ENCODE measurements at regions not wholly inside any gene's neighbourhood (a gene's known extent, or its start where the extent isn't known, plus 50 kb on each side); places are given as distances from the start of the nearest gene placed in this dataset.

DNA sequence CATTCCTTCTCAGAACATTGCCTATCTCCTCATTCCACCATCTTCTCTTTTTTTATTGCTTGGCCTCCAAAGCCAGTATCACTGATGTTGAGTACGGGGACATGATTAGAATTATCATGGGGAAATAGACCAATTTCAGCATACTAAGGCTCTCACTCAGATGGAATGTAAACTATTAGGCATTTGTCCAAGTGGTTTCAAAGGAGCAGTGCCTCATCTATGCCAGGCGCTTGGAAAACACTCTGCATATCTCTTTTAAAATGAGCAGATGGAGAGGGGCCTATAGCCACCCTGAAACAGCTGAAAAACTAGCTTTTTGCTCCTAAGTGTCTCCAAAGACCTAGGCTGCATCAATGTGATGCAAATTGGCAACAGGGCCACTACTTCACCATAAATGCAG, 150.8 kb upstream of the DIPK2B start:
- no peaks in the 10 kb centered on the region for H3K27me3 ChIP-seq
- H3K9me3 ChIP-seq: peaks cover 4 to 11% of the 10 kb centered on the region in 2 donors
- no peak overlapping the region for H3K27ac ChIP-seq
- TF ChIP-seq, protein P1, sequence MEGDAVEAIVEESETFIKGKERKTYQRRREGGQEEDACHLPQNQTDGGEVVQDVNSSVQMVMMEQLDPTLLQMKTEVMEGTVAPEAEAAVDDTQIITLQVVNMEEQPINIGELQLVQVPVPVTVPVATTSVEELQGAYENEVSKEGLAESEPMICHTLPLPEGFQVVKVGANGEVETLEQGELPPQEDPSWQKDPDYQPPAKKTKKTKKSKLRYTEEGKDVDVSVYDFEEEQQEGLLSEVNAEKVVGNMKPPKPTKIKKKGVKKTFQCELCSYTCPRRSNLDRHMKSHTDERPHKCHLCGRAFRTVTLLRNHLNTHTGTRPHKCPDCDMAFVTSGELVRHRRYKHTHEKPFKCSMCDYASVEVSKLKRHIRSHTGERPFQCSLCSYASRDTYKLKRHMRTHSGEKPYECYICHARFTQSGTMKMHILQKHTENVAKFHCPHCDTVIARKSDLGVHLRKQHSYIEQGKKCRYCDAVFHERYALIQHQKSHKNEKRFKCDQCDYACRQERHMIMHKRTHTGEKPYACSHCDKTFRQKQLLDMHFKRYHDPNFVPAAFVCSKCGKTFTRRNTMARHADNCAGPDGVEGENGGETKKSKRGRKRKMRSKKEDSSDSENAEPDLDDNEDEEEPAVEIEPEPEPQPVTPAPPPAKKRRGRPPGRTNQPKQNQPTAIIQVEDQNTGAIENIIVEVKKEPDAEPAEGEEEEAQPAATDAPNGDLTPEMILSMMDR (IDR thresholded peaks at IDR 0.05): no peak
- DNase-seq (ENCODE audit: low spot score): no peak
- no peaks in the 10 kb centered on the region for H3K4me1 ChIP-seq
- H3K4me3 ChIP-seq: no peak overlapping the region
- H3K36me3 ChIP-seq: no peaks in the 10 kb centered on the region

DNA sequence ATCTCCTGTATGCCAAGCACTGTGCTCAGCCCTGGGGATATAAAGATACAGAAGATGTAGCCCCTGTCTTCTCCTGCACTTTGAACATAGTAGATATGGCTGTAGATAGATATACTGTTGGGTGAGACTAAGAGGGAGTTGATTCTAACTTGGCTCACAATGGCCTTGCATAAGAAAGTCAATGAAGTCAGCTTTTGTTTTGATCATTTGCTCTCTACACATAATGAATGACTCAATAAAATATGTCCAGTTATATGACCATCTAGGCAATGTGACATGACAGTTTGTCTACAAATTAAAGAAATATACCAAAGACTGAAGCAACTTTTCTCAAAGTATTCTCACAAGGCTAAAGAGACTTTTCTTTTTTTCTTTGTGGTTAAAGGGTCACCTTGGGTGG, 147.6 kb upstream of the DIPK2B start:
- Histone ChIP-seq H3K27me3 (no peaks in the 10 kb centered on the region), H3K9me3 (peaks cover 4 to 7% of the 10 kb centered on the region in 2 donors), H3K27ac (no peak overlapping the region), H3K4me1 (no peaks in the 10 kb centered on the region), H3K36me3 (no peaks in the 10 kb centered on the region), H3K4me3 (no peak overlapping the region)
- TF ChIP-seq, protein P1 (IDR thresholded peaks at IDR 0.05): no peak
- no peak for DNase-seq (ENCODE audit: low spot score)

DNA sequence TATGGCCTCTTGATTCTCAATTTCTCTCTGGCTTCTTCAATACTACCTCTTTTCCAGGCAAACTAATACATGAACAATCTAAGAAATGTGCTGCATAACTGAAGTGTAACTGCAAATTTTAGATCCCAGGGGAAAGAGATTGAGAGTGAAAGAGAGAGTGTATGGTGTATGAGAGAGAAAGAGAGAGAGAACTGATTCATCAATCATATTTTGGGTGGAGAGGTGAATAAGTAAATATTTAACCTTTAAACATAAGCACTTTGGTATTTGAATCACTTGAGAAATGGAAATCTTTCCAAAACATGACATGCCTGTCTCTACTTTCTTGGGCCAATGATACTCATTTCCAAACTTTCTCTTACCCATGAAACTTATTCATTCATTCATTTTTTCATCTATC, 147.2 kb upstream of the DIPK2B start:
- H3K9me3 ChIP-seq: peaks cover 4 to 7% of the 10 kb centered on the region in 2 donors
- no peaks in the 10 kb centered on the region for H3K36me3 ChIP-seq
- H3K4me1 ChIP-seq: no peaks in the 10 kb centered on the region
- no peak for DNase-seq (ENCODE audit: low spot score)
- H3K4me3 ChIP-seq: no peak overlapping the region
- H3K27ac ChIP-seq: no peak overlapping the region
- no peaks in the 10 kb centered on the region for H3K27me3 ChIP-seq
- TF ChIP-seq, protein P1 (IDR thresholded peaks at IDR 0.05): no peak

DNA sequence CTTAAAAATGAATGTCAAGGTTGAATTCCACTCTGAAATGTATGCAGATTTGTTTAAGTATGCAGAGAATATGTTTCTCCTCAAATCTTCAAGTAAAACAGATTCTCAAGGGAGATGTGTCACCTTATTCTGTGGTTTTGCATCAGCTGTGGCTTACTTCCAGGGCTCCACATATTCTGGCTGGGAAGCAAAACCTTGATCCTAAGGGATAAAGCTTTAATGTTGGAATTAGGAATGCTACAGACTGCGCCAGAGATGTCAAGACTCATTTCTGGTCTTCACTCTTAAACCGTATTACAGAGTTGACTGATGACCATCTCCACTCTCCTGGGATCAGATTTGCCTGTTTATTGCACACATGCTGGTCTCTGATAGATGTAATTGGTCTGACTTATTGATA, 143.9 kb upstream of the DIPK2B start:
- Histone ChIP-seq H3K4me3 (no peak overlapping the region), H3K9me3 (peaks cover 0 to under 1% of the 10 kb centered on the region in 2 donors)

DNA sequence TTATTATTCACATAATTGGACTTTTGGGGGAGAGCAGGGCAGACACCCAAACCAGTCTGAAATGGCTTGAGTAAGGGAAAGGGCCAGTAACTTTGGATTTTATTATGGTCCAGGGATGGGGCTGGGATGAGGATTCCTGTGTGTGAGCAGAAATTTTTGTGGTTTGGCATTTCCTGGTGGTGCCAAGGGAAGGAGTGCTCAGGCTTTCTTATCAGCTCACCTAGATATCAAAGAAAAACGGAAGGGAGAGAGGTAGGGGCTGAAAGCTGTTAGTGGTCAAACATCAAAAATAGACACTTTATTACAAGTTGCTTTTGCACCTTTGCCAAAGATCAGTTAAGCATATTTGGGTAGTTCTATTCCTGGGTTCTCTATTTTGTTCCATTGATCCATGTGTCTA, 128.5 kb upstream of the DIPK2B start:
- no peaks in the 10 kb centered on the region for H3K9me3 ChIP-seq
- H3K27ac ChIP-seq: no peak overlapping the region
- no peaks in the 10 kb centered on the region for H3K27me3 ChIP-seq
- no peaks in the 10 kb centered on the region for H3K4me1 ChIP-seq
- H3K36me3 ChIP-seq: no peaks in the 10 kb centered on the region
- TF ChIP-seq, protein P1 (IDR thresholded peaks at IDR 0.05): no peak
- H3K4me3 ChIP-seq: no peak overlapping the region
- no peak for DNase-seq (ENCODE audit: low spot score)

More for the DNA sequence above, 143.9 kb upstream of the DIPK2B start:
- Histone ChIP-seq H3K27me3 (no peaks in the 10 kb centered on the region), H3K36me3 (no peaks in the 10 kb centered on the region), H3K4me1 (no peaks in the 10 kb centered on the region), H3K27ac (no peak overlapping the region)
- TF ChIP-seq, protein P1 (IDR thresholded peaks at IDR 0.05): no peak
- no peak for DNase-seq (ENCODE audit: low spot score)

DNA sequence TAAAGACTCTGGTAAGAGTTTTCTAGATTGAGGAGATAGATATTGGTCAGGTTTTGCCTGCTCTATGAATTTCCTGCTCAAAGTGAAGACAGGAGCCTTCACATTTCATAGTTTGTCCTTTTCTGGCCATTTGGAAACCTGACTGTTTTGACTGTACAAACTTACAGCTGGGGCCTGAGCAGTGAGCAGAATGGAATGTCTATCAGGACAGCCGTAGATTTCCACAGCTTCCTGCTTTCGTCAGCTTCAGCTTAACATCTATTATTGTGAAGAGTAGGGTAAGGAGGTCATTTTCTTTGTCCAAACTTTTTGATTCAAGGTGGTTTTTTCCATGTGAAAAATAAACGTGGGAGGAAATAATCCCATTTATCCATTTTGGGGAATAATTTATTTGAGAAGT, 124.3 kb upstream of the DIPK2B start:
- DNase-seq (ENCODE audit: low spot score): no peak
- H3K9me3 ChIP-seq: no peaks in the 10 kb centered on the region
- no peaks in the 10 kb centered on the region for H3K36me3 ChIP-seq
- H3K4me1 ChIP-seq: no peaks in the 10 kb centered on the region
- no peak overlapping the region for H3K4me3 ChIP-seq
- TF ChIP-seq, protein P1 (IDR thresholded peaks at IDR 0.05): no peak
- H3K27me3 ChIP-seq: no peaks in the 10 kb centered on the region
- H3K27ac ChIP-seq: no peak overlapping the region

Measured in right atrium auricular region (tissue), 2 donors.